ENCODE measurements at regions not wholly inside any gene's neighbourhood (a gene's known extent, or its start where the extent isn't known, plus 50 kb on each side); places are given as distances from the start of the nearest gene placed in this dataset.

- TF ChIP-seq CTCF (IDR thresholded peaks at IDR 0.05) (no peak), POLR2A (IDR thresholded peaks at IDR 0.05) (no peak), POLR2AphosphoS5 (IDR thresholded peaks at IDR 0.05; ENCODE audit: insufficient read depth in 1 of 2, low read depth in 1 of 2) (no peak)
Measured at GRCh38 chr9:80449513-80449912, 877.7 kb downstream of the TLE4 start.

All from vagina (tissue), 2 donors.